ENCODE measurements at regions not wholly inside any gene's neighbourhood (a gene's known extent, or its start where the extent isn't known, plus 50 kb on each side); places are given as distances from the start of the nearest gene placed in this dataset.

GRCh38 chr17:13310858-13311257 lies 290.9 kb downstream of the HS3ST3A1 start:
- no peak for TF ChIP-seq CTCF (conservative IDR thresholded peaks at IDR 0.05; ENCODE audit: control insufficient read depth, insufficient read depth, low read depth, low read length)
- no peak for DNase-seq (ENCODE audit: low read depth)
- H3K4me3 ChIP-seq (ENCODE audit: control insufficient read depth, low read depth, low read length) = no peak overlapping the region

- no peak overlapping the region for H3K4me3 ChIP-seq (ENCODE audit: control insufficient read depth, low read depth, low read length)
- TF ChIP-seq CTCF (conservative IDR thresholded peaks at IDR 0.05; ENCODE audit: control insufficient read depth, insufficient read depth, low read depth, low read length) = peak; percentile 96
- peak; percentile 96 for DNase-seq (ENCODE audit: low read depth)
Observed at GRCh38 chr17:13306310-13306962, 288.6 kb upstream of the ELAC2 start.

GRCh38 chr17:13302983-13303382 lies 285.2 kb upstream of the ELAC2 start:
- TF ChIP-seq CTCF (conservative IDR thresholded peaks at IDR 0.05; ENCODE audit: control insufficient read depth, insufficient read depth, low read depth, low read length) = no peak
- no peak for DNase-seq (ENCODE audit: low read depth)
- no peak overlapping the region for H3K4me3 ChIP-seq (ENCODE audit: control insufficient read depth, low read depth, low read length)

GRCh38 chr17:13302419-13302818 lies 284.6 kb upstream of the ELAC2 start:
- no peak overlapping the region for H3K4me3 ChIP-seq (ENCODE audit: control insufficient read depth, low read depth, low read length)
- TF ChIP-seq CTCF (conservative IDR thresholded peaks at IDR 0.05; ENCODE audit: control insufficient read depth, insufficient read depth, low read depth, low read length) = no peak
- no peak for DNase-seq (ENCODE audit: low read depth)

- no peak overlapping the region for H3K4me3 ChIP-seq (ENCODE audit: control insufficient read depth, low read depth, low read length)
- no peak for DNase-seq (ENCODE audit: low read depth)
- no peak for TF ChIP-seq CTCF (conservative IDR thresholded peaks at IDR 0.05; ENCODE audit: control insufficient read depth, insufficient read depth, low read depth, low read length)
Observed at GRCh38 chr17:13297183-13297582, 279.4 kb upstream of the ELAC2 start.

GRCh38 chr17:13293421-13293820 lies 275.6 kb upstream of the ELAC2 start:
- no peak overlapping the region for H3K4me3 ChIP-seq (ENCODE audit: control insufficient read depth, low read depth, low read length)
- TF ChIP-seq CTCF (conservative IDR thresholded peaks at IDR 0.05; ENCODE audit: control insufficient read depth, insufficient read depth, low read depth, low read length) = no peak
- DNase-seq (ENCODE audit: low read depth) = no peak

- no peak for TF ChIP-seq CTCF (conservative IDR thresholded peaks at IDR 0.05; ENCODE audit: control insufficient read depth, insufficient read depth, low read depth, low read length)
- no peak for DNase-seq (ENCODE audit: low read depth)
- no peak overlapping the region for H3K4me3 ChIP-seq (ENCODE audit: control insufficient read depth, low read depth, low read length)
Observed at GRCh38 chr17:13292291-13292690, 274.5 kb upstream of the ELAC2 start.

All from fibroblast of mammary gland (primary cell).